C4-2B (cell line): ENCODE measurements at regions not wholly inside any gene's neighbourhood (a gene's known extent, or its start where the extent isn't known, plus 50 kb on each side); places are given as distances from the start of the nearest gene placed in this dataset.

Experiments used
- CTCF ChIP-seq: fragments of 450-650 bp; conservative IDR thresholded peaks from 2 replicates; pipeline ENCODE4 v1.5.1; 2017; ENCODE audit warnings: mild to moderate bottlenecking
- ZFX ChIP-seq: fragments of 450-650 bp; IDR thresholded peaks from 2 replicates; pipeline ENCODE4 v1.6.1; 2017

GRCh38 chr1:196030455-196030854, 577.8 kb downstream of the KCNT2 start:
- no peak for TF ChIP-seq CTCF
- TF ChIP-seq ZFX, result no peak
